HG02943 (cell line): ENCODE measurements at regions not wholly inside any gene's neighbourhood (a gene's known extent, or its start where the extent isn't known, plus 50 kb on each side); places are given as distances from the start of the nearest gene placed in this dataset.

Source experiments
- ATAC-seq: cut with Tn5 transposase; IDR thresholded peaks from one replicate; pipeline ENCODE4 v1.9.1; 2021; ENCODE audit warnings: mild to moderate bottlenecking, low read depth, moderate library complexity; ENCODE audit not compliant: unreplicated experiment

- no peak for ATAC-seq
These were observed 596.1 kb upstream of the ZEB2 start for GRCh38 chr2:145116056-145116455.

- ATAC-seq: no peak
These were observed 594.8 kb upstream of the ZEB2 start for GRCh38 chr2:145114726-145115125.

- no peak for ATAC-seq
These were observed 592.5 kb upstream of the ZEB2 start for GRCh38 chr2:145112467-145112866.

GRCh38 chr2:145110668-145111356 lies 590.9 kb upstream of the ZEB2 start:
- no peak for ATAC-seq

GRCh38 chr2:145108959-145109710 lies 589.2 kb upstream of the ZEB2 start:
- no peak for ATAC-seq

GRCh38 chr2:145108361-145108778 lies 588.5 kb upstream of the ZEB2 start:
- no peak for ATAC-seq

- ATAC-seq: no peak
These were observed 586.4 kb upstream of the ZEB2 start for GRCh38 chr2:145106293-145106692.

GRCh38 chr2:145102706-145103105 lies 582.8 kb upstream of the ZEB2 start:
- ATAC-seq: no peak

GRCh38 chr2:145100301-145100700 lies 580.4 kb upstream of the ZEB2 start:
- no peak for ATAC-seq

GRCh38 chr2:145096582-145096981 lies 576.7 kb upstream of the ZEB2 start:
- ATAC-seq: no peak

GRCh38 chr2:145095641-145096435 lies 575.9 kb upstream of the ZEB2 start:
- no peak for ATAC-seq

GRCh38 chr2:145094370-145094769 lies 574.5 kb upstream of the ZEB2 start:
- ATAC-seq: no peak

GRCh38 chr2:145091967-145092366 lies 572.0 kb upstream of the ZEB2 start:
- ATAC-seq: no peak

- no peak for ATAC-seq
These were observed 571.2 kb upstream of the ZEB2 start for GRCh38 chr2:145090841-145091761.

- ATAC-seq: no peak
These were observed 568.8 kb upstream of the ZEB2 start for GRCh38 chr2:145088756-145089155.

GRCh38 chr2:145086910-145087309 lies 567.0 kb upstream of the ZEB2 start:
- ATAC-seq: no peak

- ATAC-seq: no peak
These were observed 565.7 kb upstream of the ZEB2 start for GRCh38 chr2:145085612-145086011.

GRCh38 chr2:145080426-145080825 lies 560.5 kb upstream of the ZEB2 start:
- no peak for ATAC-seq

- no peak for ATAC-seq
These were observed 559.7 kb upstream of the ZEB2 start for GRCh38 chr2:145079641-145080040.

- no peak for ATAC-seq
These were observed 559.0 kb upstream of the ZEB2 start for GRCh38 chr2:145078923-145079322.
